ENCODE measurements at regions not wholly inside any gene's neighbourhood (a gene's known extent, or its start where the extent isn't known, plus 50 kb on each side); places are given as distances from the start of the nearest gene placed in this dataset.

DNA sequence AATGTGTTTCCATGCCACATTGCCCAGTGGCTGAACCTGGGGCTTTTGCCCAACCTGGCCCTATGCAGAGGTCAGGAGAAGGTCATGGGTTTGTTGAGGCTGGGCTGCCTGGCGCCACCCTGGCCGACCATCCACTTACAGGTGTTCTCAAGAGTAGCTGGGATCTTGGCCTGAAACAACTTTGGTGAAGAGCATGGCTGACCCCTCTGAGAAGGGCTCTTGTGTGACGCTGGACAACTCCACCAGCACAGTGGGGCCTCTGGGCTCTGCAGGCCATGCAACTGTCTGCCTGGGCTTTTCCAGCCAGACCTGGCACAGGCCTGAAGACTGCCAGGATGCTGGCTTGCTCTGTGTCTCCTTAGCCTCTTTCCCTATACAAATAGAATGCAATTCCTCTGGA lies 76.4 kb upstream of the ZNG1B start:
- TF ChIP-seq RFX5 (IDR thresholded peaks at IDR 0.05; ENCODE audit: low read depth, low read length), result no peak
- TF ChIP-seq CTCF (IDR thresholded peaks at IDR 0.05 in 2 of 3, conservative IDR thresholded peaks at IDR 0.05 in 1 of 3; ENCODE audit: control insufficient read depth in 2 of 3, extremely low read depth in 1 of 3, insufficient read depth in 1 of 3, low read depth in 3 of 3, low read length in 3 of 3), result no peak
- no peak for TF ChIP-seq POLR2AphosphoS5 (IDR thresholded peaks at IDR 0.05; ENCODE audit: low read length)
- no peak for TF ChIP-seq E2F8 (IDR thresholded peaks at IDR 0.05; ENCODE audit: low read depth, partially characterized antibody)

Measured in GM12878 (cell line).